Mesenchymal stem cell (in vitro differentiated cells and primary cell): ENCODE measurements at regions not wholly inside any gene's neighbourhood (a gene's known extent, or its start where the extent isn't known, plus 50 kb on each side); places are given as distances from the start of the nearest gene placed in this dataset.

Source experiments
- DNase-seq: peaks from one replicate; pipeline ENCODE4 v3.0.0-alpha.2; 2013
- H2AFZ ChIP-seq: one replicate; pipeline ENCODE4 v1.6.1; 2013; ENCODE audit warnings: low read depth, mild to moderate bottlenecking, control low read depth, inconsistent platforms, low read length, moderate library complexity
- H2AK5ac ChIP-seq: 2 replicates; pipeline ENCODE4 v1.6.1; 2013; ENCODE audit warnings: low read length, moderate library complexity, mild to moderate bottlenecking, inconsistent platforms; ENCODE audit not compliant: severe bottlenecking
- H2BK120ac ChIP-seq: one replicate; pipeline ENCODE4 v1.6.1; 2013; ENCODE audit warnings: low read depth, mild to moderate bottlenecking, inconsistent platforms, low read length, moderate library complexity
- H2BK12ac ChIP-seq, 2 experiments: one replicate each; pipeline ENCODE4 v1.6.1; 2013; ENCODE audit warnings: inconsistent platforms in 2 of 2, low read length in 2 of 2, mild to moderate bottlenecking in 2 of 2, moderate library complexity in 2 of 2, control low read depth in 1 of 2
- H2BK15ac ChIP-seq: one replicate; pipeline ENCODE4 v1.6.1; 2013; ENCODE audit warnings: mild to moderate bottlenecking, low read depth, inconsistent platforms; ENCODE audit not compliant: poor library complexity, severe bottlenecking
- H2BK5ac ChIP-seq: 2 replicates; pipeline ENCODE4 v1.6.1; 2013; ENCODE audit warnings: low read depth, mild to moderate bottlenecking, low read length, control low read depth, inconsistent platforms; ENCODE audit not compliant: poor library complexity, severe bottlenecking
- H3K14ac ChIP-seq, 2 experiments: one replicate each; pipeline ENCODE4 v1.6.1; 2013; ENCODE audit warnings: inconsistent platforms in 2 of 2, low read length in 2 of 2, control low read depth in 1 of 2, mild to moderate bottlenecking in 1 of 2, moderate library complexity in 1 of 2
- H3K18ac ChIP-seq, 2 experiments: one replicate each; pipeline ENCODE4 v1.6.1; 2013; ENCODE audit warnings: inconsistent platforms in 2 of 2, low read length in 2 of 2, control low read depth in 1 of 2, low read depth in 1 of 2, mild to moderate bottlenecking in 1 of 2
- H3K23ac ChIP-seq, 2 experiments: one replicate each; pipeline ENCODE4 v1.6.1; 2013; ENCODE audit warnings: inconsistent platforms in 2 of 2, low read length in 2 of 2, mild to moderate bottlenecking in 2 of 2, moderate library complexity in 2 of 2, control low read depth in 1 of 2
- H3K27ac ChIP-seq: 2 replicates; pipeline ENCODE4 v1.5.1; 2013; ENCODE audit warnings: mild to moderate bottlenecking, moderate library complexity, low read length, control low read depth, inconsistent platforms; ENCODE audit not compliant: poor library complexity, severe bottlenecking
- H3K27me3 ChIP-seq, 2 experiments: 2 replicates each; pipeline versions ENCODE4 v1.6.1 to v1.7.0; 2013; ENCODE audit warnings: low read length in 2 of 2, mild to moderate bottlenecking in 2 of 2, moderate library complexity in 2 of 2, control low read depth in 1 of 2, inconsistent platforms in 1 of 2; ENCODE audit not compliant: control insufficient read depth in 1 of 2, insufficient read depth in 1 of 2
- H3K36me3 ChIP-seq, 2 experiments: 2 replicates each; pipeline versions ENCODE4 v1.6.1 to v1.7.0; 2013; ENCODE audit warnings: low read length in 2 of 2, control low read depth in 1 of 2, inconsistent platforms in 1 of 2, low read depth in 1 of 2, mild to moderate bottlenecking in 1 of 2; ENCODE audit not compliant: insufficient read depth in 2 of 2, control insufficient read depth in 1 of 2
- H3K4ac ChIP-seq, 2 experiments: one replicate each; pipeline ENCODE4 v1.6.1; 2013; ENCODE audit warnings: inconsistent platforms in 2 of 2, low read length in 2 of 2, mild to moderate bottlenecking in 2 of 2, moderate library complexity in 2 of 2, control low read depth in 1 of 2, low read depth in 1 of 2
- H3K4me1 ChIP-seq: 2 replicates; pipeline ENCODE4 v1.6.1; 2013; ENCODE audit warnings: low read depth, low read length, control low read depth; ENCODE audit not compliant: control insufficient read depth, insufficient read depth
- H3K4me2 ChIP-seq: 2 replicates; pipeline ENCODE4 v1.6.1; 2013; ENCODE audit warnings: low read length, mild to moderate bottlenecking, inconsistent platforms; ENCODE audit not compliant: poor library complexity, severe bottlenecking
- H3K4me3 ChIP-seq, 2 experiments: 2 replicates each; pipeline versions ENCODE4 v1.5.1 to v1.7.0; 2013; ENCODE audit warnings: low read length in 2 of 2, mild to moderate bottlenecking in 2 of 2, control low read depth in 1 of 2, low read depth in 1 of 2; ENCODE audit not compliant: insufficient read depth in 1 of 2
- H3K79me1 ChIP-seq: replicated peaks from 2 replicates; pipeline ENCODE4 v1.6.1; 2013; ENCODE audit warnings: mild to moderate bottlenecking, control low read depth, low read length, inconsistent platforms; ENCODE audit not compliant: poor library complexity, severe bottlenecking
- H3K9ac ChIP-seq: 2 replicates; pipeline ENCODE4 v1.7.0; 2013; ENCODE audit warnings: mild to moderate bottlenecking, low read length, moderate library complexity
- H3K9me3 ChIP-seq: 2 replicates; pipeline ENCODE4 v1.7.0; 2013; ENCODE audit warnings: mild to moderate bottlenecking, low read length; ENCODE audit not compliant: control insufficient read depth
- H4K8ac ChIP-seq: one replicate; pipeline ENCODE4 v1.6.1; 2013; ENCODE audit warnings: inconsistent platforms, mild to moderate bottlenecking, low read length, moderate library complexity
- H4K91ac ChIP-seq: one replicate; pipeline ENCODE4 v1.6.1; 2013; ENCODE audit warnings: mild to moderate bottlenecking, low read length, inconsistent platforms
- WGBS: methylation state at CpG from one replicate; pipeline ENCODE4 v1.1.7; 2013; ENCODE audit warnings: mixed read lengths; 5-methylcytosine and 5-hydroxymethylcytosine counted together

GRCh38 chr9:117864385-117865057 is 160.3 kb downstream of the TLR4 start:
- no peak overlapping the region for H3K4me2 ChIP-seq

GRCh38 chr9:117868594-117868993 is 164.4 kb downstream of the TLR4 start:
- H3K27ac ChIP-seq: no peak overlapping the region
- no peaks in the 10 kb centered on the region for H3K36me3 ChIP-seq
- no peak overlapping the region for H4K8ac ChIP-seq
- peaks cover 0 to 3% of the 10 kb centered on the region in 2 experiments for H3K27me3 ChIP-seq
- H2BK12ac ChIP-seq: no peak overlapping the region
- no peaks in the 10 kb centered on the region for H3K4me1 ChIP-seq
- H3K4me3 ChIP-seq: no peak overlapping the region
- H2AFZ ChIP-seq: no peak overlapping the region
- H3K4ac ChIP-seq: no peak overlapping the region
- no peak overlapping the region for H3K14ac ChIP-seq
- H4K91ac ChIP-seq: no peak overlapping the region
- no peak overlapping the region for H2BK120ac ChIP-seq
- no peak overlapping the region for H2BK15ac ChIP-seq
- no peak overlapping the region for H2BK5ac ChIP-seq
- no peak for DNase-seq
- no CpG with 5 or more reads among the region's 1 CpG for WGBS
- H3K18ac ChIP-seq: no peak overlapping the region
- H2AK5ac ChIP-seq: no peak overlapping the region
- H3K79me1 ChIP-seq: no peaks in the 10 kb centered on the region
- no peak overlapping the region for H3K4me2 ChIP-seq
- H3K9me3 ChIP-seq: no peaks in the 10 kb centered on the region
- H3K9ac ChIP-seq: no peak overlapping the region
- no peak overlapping the region for H3K23ac ChIP-seq

More at GRCh38 chr9:117864385-117865057, 160.3 kb downstream of the TLR4 start:
- Histone ChIP-seq H3K79me1 (no peaks in the 10 kb centered on the region), H2AK5ac (no peak overlapping the region), H3K4me3 (no peak overlapping the region), H3K27me3 (peaks cover 0 to 3% of the 10 kb centered on the region in 2 experiments), H3K4ac (no peak overlapping the region), H2BK120ac (no peak overlapping the region), H3K9ac (no peak overlapping the region), H3K27ac (no peak overlapping the region), H3K36me3 (no peaks in the 10 kb centered on the region), H3K4me1 (no peaks in the 10 kb centered on the region), H3K14ac (no peak overlapping the region), H3K18ac (no peak overlapping the region), H2AFZ (no peak overlapping the region), H4K91ac (no peak overlapping the region), H3K23ac (no peak overlapping the region), H3K9me3 (no peaks in the 10 kb centered on the region), H2BK12ac (no peak overlapping the region), H4K8ac (no peak overlapping the region), H2BK5ac (no peak overlapping the region), H2BK15ac (no peak overlapping the region)
- DNase-seq: no peak
- WGBS: 84% methylated on average over 6 of the region's 6 CpGs

GRCh38 chr9:117869287-117869686 is 165.1 kb downstream of the TLR4 start:
- Histone ChIP-seq H2BK5ac (no peak overlapping the region), H3K27ac (no peak overlapping the region), H3K79me1 (no peaks in the 10 kb centered on the region), H4K91ac (no peak overlapping the region), H4K8ac (no peak overlapping the region), H3K9ac (no peak overlapping the region), H2BK120ac (no peak overlapping the region), H3K4me2 (no peak overlapping the region), H2AK5ac (no peak overlapping the region), H3K4ac (no peak overlapping the region), H3K9me3 (no peaks in the 10 kb centered on the region), H3K36me3 (no peaks in the 10 kb centered on the region), H3K18ac (no peak overlapping the region), H2BK12ac (no peak overlapping the region), H3K4me3 (no peak overlapping the region), H3K14ac (no peak overlapping the region), H3K23ac (no peak overlapping the region), H3K4me1 (no peaks in the 10 kb centered on the region), H3K27me3 (peaks cover 0 to 3% of the 10 kb centered on the region in 2 experiments), H2AFZ (no peak overlapping the region), H2BK15ac (no peak overlapping the region)
- 100% methylated on average over 1 of the region's 1 CpG for WGBS
- DNase-seq: no peak

- no peak overlapping the region for H2AK5ac ChIP-seq
- H3K4me2 ChIP-seq: no peak overlapping the region
- H3K9ac ChIP-seq: no peak overlapping the region
- H4K91ac ChIP-seq: no peak overlapping the region
- peaks cover 0 to 3% of the 10 kb centered on the region in 2 experiments for H3K27me3 ChIP-seq
- H3K27ac ChIP-seq: no peak overlapping the region
- no peaks in the 10 kb centered on the region for H3K36me3 ChIP-seq
- no peaks in the 10 kb centered on the region for H3K9me3 ChIP-seq
- no peak overlapping the region for H4K8ac ChIP-seq
- no peak overlapping the region for H3K18ac ChIP-seq
- no peak overlapping the region for H3K14ac ChIP-seq
- H2BK5ac ChIP-seq: no peak overlapping the region
- H2BK120ac ChIP-seq: no peak overlapping the region
- H3K79me1 ChIP-seq: no peaks in the 10 kb centered on the region
- no peak overlapping the region for H3K4ac ChIP-seq
- no peak overlapping the region for H2BK12ac ChIP-seq
- H3K4me1 ChIP-seq: no peaks in the 10 kb centered on the region
- no peak overlapping the region for H3K23ac ChIP-seq
- H2AFZ ChIP-seq: no peak overlapping the region
- no peak overlapping the region for H2BK15ac ChIP-seq
- H3K4me3 ChIP-seq: no peak overlapping the region
- DNase-seq: no peak
Measured at GRCh38 chr9:117869712-117870111, 165.5 kb downstream of the TLR4 start.
